HEK293 (cell line): ENCODE measurements at regions not wholly inside any gene's neighbourhood (a gene's known extent, or its start where the extent isn't known, plus 50 kb on each side); places are given as distances from the start of the nearest gene placed in this dataset.
A peak's percentile ranks its signal among the peaks of the same experiment; 100 is the strongest.

Experiments used
- GLIS1 ChIP-seq: fragments of 450-650 bp; formaldehyde crosslinking; IDR thresholded peaks from 2 replicates; pipeline ENCODE4 v1.5.1; 2016; ENCODE audit warnings: missing biosample characterization, missing genetic modification characterization
- HOXC10 ChIP-seq: sonication (generic); formaldehyde crosslinking; IDR thresholded peaks from 2 replicates; pipeline ENCODE4 v1.8.1; 2023; ENCODE audit warnings: mild to moderate bottlenecking, missing genetic modification reagents
- SP7 ChIP-seq: fragments of 450-650 bp; formaldehyde crosslinking; IDR thresholded peaks from 2 replicates; pipeline ENCODE4 v1.5.1; 2016; ENCODE audit warnings: missing biosample characterization, missing genetic modification characterization
- YY1 ChIP-seq: fragments of 450-650 bp; formaldehyde crosslinking; IDR thresholded peaks from 2 replicates; pipeline ENCODE4 v1.5.1; 2018; ENCODE audit warnings: missing biosample characterization, missing genetic modification characterization
- YY2 ChIP-seq: fragments of 450-650 bp; formaldehyde crosslinking; IDR thresholded peaks from 2 replicates; pipeline ENCODE4 v1.5.1; 2016; ENCODE audit warnings: missing biosample characterization, missing genetic modification characterization
- ZBTB17 ChIP-seq: fragments of 450-650 bp; formaldehyde crosslinking; IDR thresholded peaks from 2 replicates; pipeline ENCODE4 v1.5.1; 2016; ENCODE audit warnings: missing biosample characterization, missing genetic modification characterization
- ZBTB48 ChIP-seq: fragments of 450-650 bp; formaldehyde crosslinking; IDR thresholded peaks from 2 replicates; pipeline ENCODE4 v1.5.1; 2016; ENCODE audit warnings: missing biosample characterization, missing genetic modification characterization
- ZFHX2 ChIP-seq: fragments of 450-650 bp; formaldehyde crosslinking; conservative IDR thresholded peaks from 2 replicates; pipeline ENCODE4 v1.5.1; 2016; ENCODE audit warnings: missing biosample characterization, missing genetic modification characterization
- ZNF248 ChIP-seq: fragments of 450-650 bp; formaldehyde crosslinking; IDR thresholded peaks from 2 replicates; pipeline ENCODE4 v1.5.1; 2017; ENCODE audit warnings: missing biosample characterization, missing genetic modification characterization
- ZNF350 ChIP-seq: fragments of 450-650 bp; formaldehyde crosslinking; IDR thresholded peaks from 2 replicates; pipeline ENCODE4 v1.5.0; 2017; ENCODE audit warnings: missing biosample characterization, mild to moderate bottlenecking, missing genetic modification characterization
- ZNF354C ChIP-seq: fragments of 450-650 bp; formaldehyde crosslinking; IDR thresholded peaks from 2 replicates; pipeline ENCODE4 v1.5.1; 2016; ENCODE audit warnings: missing biosample characterization, missing genetic modification characterization, low read depth, borderline replicate concordance
- ZNF558 ChIP-seq: fragments of 450-650 bp; formaldehyde crosslinking; IDR thresholded peaks from 2 replicates; pipeline ENCODE4 v1.5.1; 2016; ENCODE audit warnings: missing biosample characterization, missing genetic modification characterization
- ZNF626 ChIP-seq: fragments of 450-650 bp; sonication (Bioruptor Pico); formaldehyde crosslinking; IDR thresholded peaks from 2 replicates; pipeline ENCODE4 v1.5.1; 2018; ENCODE audit warnings: missing biosample characterization, missing genetic modification characterization, inconsistent platforms
- ZNF629 ChIP-seq: fragments of 450-650 bp; formaldehyde crosslinking; IDR thresholded peaks from 2 replicates; pipeline ENCODE4 v1.5.1; 2017; ENCODE audit warnings: missing biosample characterization, missing genetic modification characterization
- ZNF664 ChIP-seq: fragments of 450-650 bp; formaldehyde crosslinking; IDR thresholded peaks from 2 replicates; pipeline ENCODE4 v1.5.1; 2016; ENCODE audit warnings: missing biosample characterization, missing genetic modification characterization
- ZSCAN16 ChIP-seq: fragments of 450-650 bp; formaldehyde crosslinking; IDR thresholded peaks from 2 replicates; pipeline ENCODE4 v1.5.1; 2016; ENCODE audit warnings: missing biosample characterization, missing genetic modification characterization
- ZXDB ChIP-seq: fragments of 450-650 bp; formaldehyde crosslinking; IDR thresholded peaks from 2 replicates; pipeline ENCODE4 v1.5.1; 2016; ENCODE audit warnings: missing biosample characterization, missing genetic modification characterization
- TF ChIP-seq, protein P1 (sequence below): fragments of 450-650 bp; IDR thresholded peaks from 2 replicates; pipeline ENCODE4 v1.5.1; 2018; ENCODE audit warnings: missing biosample characterization, missing genetic modification characterization
- TF ChIP-seq, protein P2 (sequence below): fragments of 450-650 bp; IDR thresholded peaks from 2 replicates; pipeline ENCODE4 v1.5.1; 2018; ENCODE audit warnings: missing biosample characterization, mild to moderate bottlenecking, missing genetic modification characterization
- TF ChIP-seq, protein P3 (sequence below): fragments of 450-650 bp; formaldehyde crosslinking; IDR thresholded peaks from 2 replicates; pipeline ENCODE4 v1.5.1; 2017; ENCODE audit warnings: missing biosample characterization, missing genetic modification characterization
- TF ChIP-seq, protein P4 (sequence below): fragments of 450-650 bp; formaldehyde crosslinking; IDR thresholded peaks from 2 replicates; pipeline ENCODE4 v1.5.1; 2016; ENCODE audit warnings: missing biosample characterization, missing genetic modification characterization, borderline replicate concordance
- TF ChIP-seq, protein P5 (sequence below): fragments of 450-650 bp; formaldehyde crosslinking; IDR thresholded peaks from 2 replicates; pipeline ENCODE4 v1.5.1; 2016; ENCODE audit warnings: missing biosample characterization, missing genetic modification characterization, low read depth
- TF ChIP-seq, protein P6 (sequence below): fragments of 450-650 bp; formaldehyde crosslinking; IDR thresholded peaks from 2 replicates; pipeline ENCODE4 v1.5.1; 2016; ENCODE audit warnings: missing biosample characterization, missing genetic modification characterization

DNA sequence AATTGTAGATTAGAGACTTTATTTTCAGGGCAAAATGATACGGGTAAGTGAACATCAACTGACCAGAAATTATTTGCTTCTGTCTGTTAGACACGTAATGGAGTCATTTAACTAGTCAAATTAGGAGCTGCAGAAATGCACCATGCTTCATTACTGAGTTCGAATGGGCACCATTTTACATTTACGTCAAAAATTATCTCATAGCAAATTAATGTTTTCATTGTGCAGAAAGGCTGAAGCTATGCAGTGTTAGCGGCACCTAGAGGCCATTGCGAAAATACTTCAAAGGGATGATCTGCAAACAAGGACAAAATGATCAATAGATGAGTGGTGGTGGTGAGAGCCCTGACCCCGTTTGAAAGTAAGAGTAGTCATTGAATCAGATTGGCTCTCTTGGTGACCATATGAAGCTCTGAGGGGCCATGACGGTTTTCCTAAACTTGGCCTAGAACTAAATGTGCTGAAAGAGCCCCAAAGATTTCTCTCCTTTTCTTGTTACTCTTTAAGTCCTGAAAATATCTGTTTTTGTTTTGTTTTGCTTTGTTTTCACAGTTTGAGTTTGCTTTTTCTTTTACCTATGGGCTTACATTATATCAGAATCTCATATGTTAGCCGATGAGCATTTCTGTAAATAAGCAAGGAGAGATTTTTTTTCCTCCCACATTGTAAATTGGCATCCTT lies 277.9 kb downstream of the ZNF536 start (continued):
- TF ChIP-seq ZNF664 (0 out of 2 replicates have a peak, but pooled peaks have one; percentile 7), YY2 (tag by site-specific recombination) (0 out of 2 replicates have a peak, but pooled peaks have one; percentile 14), ZBTB48 (no peak), ZNF626 (tag by site-specific recombination) (0 out of 2 replicates have a peak, but pooled peaks have one; percentile 4), ZSCAN16 (tag by site-specific recombination) (0 out of 2 replicates have a peak, but pooled peaks have one; percentile 40), ZNF629 (peak; percentile 92), ZNF354C (tag by site-specific recombination) (0 out of 2 replicates have a peak, but pooled peaks have one; percentile 54), SP7 (tag by site-specific recombination) (peak; percentile 71), GLIS1 (tag by site-specific recombination) (no peak), YY1 (peak; percentile 90), ZXDB (tag by site-specific recombination) (no peak), ZNF350 (tag by site-specific recombination) (no peak), ZFHX2 (tag by site-specific recombination) (no peak), ZBTB17 (tag by site-specific recombination) (peak; percentile 98), HOXC10 (CRISPR knock-in tag) (no peak), ZNF248 (no peak), ZNF558 (tag by site-specific recombination) (0 out of 2 replicates have a peak, but pooled peaks have one; percentile 39)
- TF ChIP-seq, protein P1, sequence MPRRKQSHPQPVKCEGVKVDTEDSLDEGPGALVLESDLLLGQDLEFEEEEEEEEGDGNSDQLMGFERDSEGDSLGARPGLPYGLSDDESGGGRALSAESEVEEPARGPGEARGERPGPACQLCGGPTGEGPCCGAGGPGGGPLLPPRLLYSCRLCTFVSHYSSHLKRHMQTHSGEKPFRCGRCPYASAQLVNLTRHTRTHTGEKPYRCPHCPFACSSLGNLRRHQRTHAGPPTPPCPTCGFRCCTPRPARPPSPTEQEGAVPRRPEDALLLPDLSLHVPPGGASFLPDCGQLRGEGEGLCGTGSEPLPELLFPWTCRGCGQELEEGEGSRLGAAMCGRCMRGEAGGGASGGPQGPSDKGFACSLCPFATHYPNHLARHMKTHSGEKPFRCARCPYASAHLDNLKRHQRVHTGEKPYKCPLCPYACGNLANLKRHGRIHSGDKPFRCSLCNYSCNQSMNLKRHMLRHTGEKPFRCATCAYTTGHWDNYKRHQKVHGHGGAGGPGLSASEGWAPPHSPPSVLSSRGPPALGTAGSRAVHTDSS (tag by site-specific recombination): no peak
- TF ChIP-seq, protein P2, sequence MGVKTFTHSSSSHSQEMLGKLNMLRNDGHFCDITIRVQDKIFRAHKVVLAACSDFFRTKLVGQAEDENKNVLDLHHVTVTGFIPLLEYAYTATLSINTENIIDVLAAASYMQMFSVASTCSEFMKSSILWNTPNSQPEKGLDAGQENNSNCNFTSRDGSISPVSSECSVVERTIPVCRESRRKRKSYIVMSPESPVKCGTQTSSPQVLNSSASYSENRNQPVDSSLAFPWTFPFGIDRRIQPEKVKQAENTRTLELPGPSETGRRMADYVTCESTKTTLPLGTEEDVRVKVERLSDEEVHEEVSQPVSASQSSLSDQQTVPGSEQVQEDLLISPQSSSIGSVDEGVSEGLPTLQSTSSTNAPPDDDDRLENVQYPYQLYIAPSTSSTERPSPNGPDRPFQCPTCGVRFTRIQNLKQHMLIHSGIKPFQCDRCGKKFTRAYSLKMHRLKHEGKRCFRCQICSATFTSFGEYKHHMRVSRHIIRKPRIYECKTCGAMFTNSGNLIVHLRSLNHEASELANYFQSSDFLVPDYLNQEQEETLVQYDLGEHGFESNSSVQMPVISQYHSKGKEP (tag by site-specific recombination): peak; percentile 98
- TF ChIP-seq, protein P3, sequence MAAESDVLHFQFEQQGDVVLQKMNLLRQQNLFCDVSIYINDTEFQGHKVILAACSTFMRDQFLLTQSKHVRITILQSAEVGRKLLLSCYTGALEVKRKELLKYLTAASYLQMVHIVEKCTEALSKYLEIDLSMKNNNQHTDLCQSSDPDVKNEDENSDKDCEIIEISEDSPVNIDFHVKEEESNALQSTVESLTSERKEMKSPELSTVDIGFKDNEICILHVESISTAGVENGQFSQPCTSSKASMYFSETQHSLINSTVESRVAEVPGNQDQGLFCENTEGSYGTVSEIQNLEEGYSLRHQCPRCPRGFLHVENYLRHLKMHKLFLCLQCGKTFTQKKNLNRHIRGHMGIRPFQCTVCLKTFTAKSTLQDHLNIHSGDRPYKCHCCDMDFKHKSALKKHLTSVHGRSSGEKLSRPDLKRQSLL: no peak
- TF ChIP-seq, protein P4, sequence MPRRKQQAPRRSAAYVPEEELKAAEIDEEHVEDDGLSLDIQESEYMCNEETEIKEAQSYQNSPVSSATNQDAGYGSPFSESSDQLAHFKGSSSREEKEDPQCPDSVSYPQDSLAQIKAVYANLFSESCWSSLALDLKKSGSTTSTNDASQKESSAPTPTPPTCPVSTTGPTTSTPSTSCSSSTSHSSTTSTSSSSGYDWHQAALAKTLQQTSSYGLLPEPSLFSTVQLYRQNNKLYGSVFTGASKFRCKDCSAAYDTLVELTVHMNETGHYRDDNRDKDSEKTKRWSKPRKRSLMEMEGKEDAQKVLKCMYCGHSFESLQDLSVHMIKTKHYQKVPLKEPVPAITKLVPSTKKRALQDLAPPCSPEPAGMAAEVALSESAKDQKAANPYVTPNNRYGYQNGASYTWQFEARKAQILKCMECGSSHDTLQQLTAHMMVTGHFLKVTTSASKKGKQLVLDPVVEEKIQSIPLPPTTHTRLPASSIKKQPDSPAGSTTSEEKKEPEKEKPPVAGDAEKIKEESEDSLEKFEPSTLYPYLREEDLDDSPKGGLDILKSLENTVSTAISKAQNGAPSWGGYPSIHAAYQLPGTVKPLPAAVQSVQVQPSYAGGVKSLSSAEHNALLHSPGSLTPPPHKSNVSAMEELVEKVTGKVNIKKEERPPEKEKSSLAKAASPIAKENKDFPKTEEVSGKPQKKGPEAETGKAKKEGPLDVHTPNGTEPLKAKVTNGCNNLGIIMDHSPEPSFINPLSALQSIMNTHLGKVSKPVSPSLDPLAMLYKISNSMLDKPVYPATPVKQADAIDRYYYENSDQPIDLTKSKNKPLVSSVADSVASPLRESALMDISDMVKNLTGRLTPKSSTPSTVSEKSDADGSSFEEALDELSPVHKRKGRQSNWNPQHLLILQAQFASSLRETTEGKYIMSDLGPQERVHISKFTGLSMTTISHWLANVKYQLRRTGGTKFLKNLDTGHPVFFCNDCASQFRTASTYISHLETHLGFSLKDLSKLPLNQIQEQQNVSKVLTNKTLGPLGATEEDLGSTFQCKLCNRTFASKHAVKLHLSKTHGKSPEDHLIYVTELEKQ (tag by site-specific recombination): no peak; the same call in 1 of the 2 replicates
- TF ChIP-seq, protein P5, sequence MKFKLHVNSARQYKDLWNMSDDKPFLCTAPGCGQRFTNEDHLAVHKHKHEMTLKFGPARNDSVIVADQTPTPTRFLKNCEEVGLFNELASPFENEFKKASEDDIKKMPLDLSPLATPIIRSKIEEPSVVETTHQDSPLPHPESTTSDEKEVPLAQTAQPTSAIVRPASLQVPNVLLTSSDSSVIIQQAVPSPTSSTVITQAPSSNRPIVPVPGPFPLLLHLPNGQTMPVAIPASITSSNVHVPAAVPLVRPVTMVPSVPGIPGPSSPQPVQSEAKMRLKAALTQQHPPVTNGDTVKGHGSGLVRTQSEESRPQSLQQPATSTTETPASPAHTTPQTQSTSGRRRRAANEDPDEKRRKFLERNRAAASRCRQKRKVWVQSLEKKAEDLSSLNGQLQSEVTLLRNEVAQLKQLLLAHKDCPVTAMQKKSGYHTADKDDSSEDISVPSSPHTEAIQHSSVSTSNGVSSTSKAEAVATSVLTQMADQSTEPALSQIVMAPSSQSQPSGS (tag by site-specific recombination): peak; percentile 83
- TF ChIP-seq, protein P6, sequence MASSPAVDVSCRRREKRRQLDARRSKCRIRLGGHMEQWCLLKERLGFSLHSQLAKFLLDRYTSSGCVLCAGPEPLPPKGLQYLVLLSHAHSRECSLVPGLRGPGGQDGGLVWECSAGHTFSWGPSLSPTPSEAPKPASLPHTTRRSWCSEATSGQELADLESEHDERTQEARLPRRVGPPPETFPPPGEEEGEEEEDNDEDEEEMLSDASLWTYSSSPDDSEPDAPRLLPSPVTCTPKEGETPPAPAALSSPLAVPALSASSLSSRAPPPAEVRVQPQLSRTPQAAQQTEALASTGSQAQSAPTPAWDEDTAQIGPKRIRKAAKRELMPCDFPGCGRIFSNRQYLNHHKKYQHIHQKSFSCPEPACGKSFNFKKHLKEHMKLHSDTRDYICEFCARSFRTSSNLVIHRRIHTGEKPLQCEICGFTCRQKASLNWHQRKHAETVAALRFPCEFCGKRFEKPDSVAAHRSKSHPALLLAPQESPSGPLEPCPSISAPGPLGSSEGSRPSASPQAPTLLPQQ: no peak
